Gastroesophageal sphincter (tissue), 4 donors: ENCODE measurements at regions not wholly inside any gene's neighbourhood (a gene's known extent, or its start where the extent isn't known, plus 50 kb on each side); places are given as distances from the start of the nearest gene placed in this dataset.

ENCODE experiments used
- ATAC-seq: fragments of 150-250 bp; one replicate; pipeline ENCODE4 v1.9.1; 2016; ENCODE audit warnings: mild to moderate bottlenecking, moderate library complexity
- H3K27ac ChIP-seq, 4 donors: fragments of 200-600 bp; sonication (generic) in 3 of 4; 1 replicate in 3 of 4; 2 replicates in 1 of 4; pipeline ENCODE4 v1.5.1; 2016 to 2019
- H3K27me3 ChIP-seq: fragments of 200-600 bp; sonication (generic); one replicate; pipeline ENCODE4 v1.5.1; 2019
- H3K36me3 ChIP-seq, 2 donors: fragments of 200-600 bp; sonication (generic); one replicate each; pipeline ENCODE4 v1.5.1; 2019; ENCODE audit warnings: control low read depth in 1 of 2
- H3K4me1 ChIP-seq, 3 donors: fragments of 200-600 bp; sonication (generic); 1 replicate in 2 of 3; 2 replicates in 1 of 3; pipeline ENCODE4 v1.5.1; 2016 to 2019; ENCODE audit warnings: control low read depth in 2 of 3
- H3K4me3 ChIP-seq, 2 donors: fragments of 200-600 bp; sonication (generic); one replicate each; pipeline ENCODE4 v1.5.1; 2019; ENCODE audit warnings: mild to moderate bottlenecking in 1 of 2, moderate library complexity in 1 of 2
- H3K9me3 ChIP-seq, 3 donors: fragments of 200-600 bp; sonication (generic); one replicate each; pipeline ENCODE4 v1.5.1; 2017 to 2019; ENCODE audit warnings: control low read depth in 2 of 3
- CTCF ChIP-seq, 4 experiments: fragments of 200-600 bp in 2 of 4; fragments of 450-650 bp in 2 of 4; sonication (generic) in 1 of 4; IDR thresholded peaks; one replicate each; pipeline ENCODE4 v1.5.1; 2017 to 2019; ENCODE audit warnings: antibody characterized with exemption in 4 of 4, mild to moderate bottlenecking in 2 of 4, moderate library complexity in 2 of 4
- EP300 ChIP-seq: sonication (generic); formaldehyde crosslinking; IDR thresholded peaks from one replicate; pipeline ENCODE4 v1.6.1; 2017; ENCODE audit warnings: antibody characterized with exemption, mild to moderate bottlenecking
- POLR2A ChIP-seq, 2 donors: fragments of 450-650 bp; IDR thresholded peaks; one replicate each; pipeline ENCODE4 v1.6.1; 2017; ENCODE audit warnings: antibody characterized with exemption in 2 of 2, mild to moderate bottlenecking in 2 of 2, moderate library complexity in 1 of 2
- POLR2AphosphoS5 ChIP-seq: sonication (generic); formaldehyde crosslinking; IDR thresholded peaks from one replicate; pipeline ENCODE4 v1.6.1; 2017; ENCODE audit warnings: antibody characterized with exemption
- WGBS, 2 donors: methylation state at CpG; one replicate each; pipeline ENCODE4 v1.1.5; 2018; ENCODE audit warnings: low coverage in 1 of 2; 5-methylcytosine and 5-hydroxymethylcytosine counted together

GRCh38 chr18:42394238-42394637 lies 439.2 kb downstream of the PIK3C3 start:
- Histone ChIP-seq H3K9me3 (no peaks in the 10 kb centered on the region), H3K4me1 (peaks cover 0 to 17% (median 0%) of the 10 kb centered on the region in 3 donors), H3K4me3 (no peak overlapping the region), H3K27me3 (no peaks in the 10 kb centered on the region), H3K27ac (no peak overlapping the region), H3K36me3 (no peaks in the 10 kb centered on the region)
- TF ChIP-seq POLR2AphosphoS5 (no peak), CTCF (IDR thresholded peaks at IDR 0.05) (no peak), EP300 (no peak), POLR2A (IDR thresholded peaks at IDR 0.05) (no peak)
- ATAC-seq = no peak

DNA sequence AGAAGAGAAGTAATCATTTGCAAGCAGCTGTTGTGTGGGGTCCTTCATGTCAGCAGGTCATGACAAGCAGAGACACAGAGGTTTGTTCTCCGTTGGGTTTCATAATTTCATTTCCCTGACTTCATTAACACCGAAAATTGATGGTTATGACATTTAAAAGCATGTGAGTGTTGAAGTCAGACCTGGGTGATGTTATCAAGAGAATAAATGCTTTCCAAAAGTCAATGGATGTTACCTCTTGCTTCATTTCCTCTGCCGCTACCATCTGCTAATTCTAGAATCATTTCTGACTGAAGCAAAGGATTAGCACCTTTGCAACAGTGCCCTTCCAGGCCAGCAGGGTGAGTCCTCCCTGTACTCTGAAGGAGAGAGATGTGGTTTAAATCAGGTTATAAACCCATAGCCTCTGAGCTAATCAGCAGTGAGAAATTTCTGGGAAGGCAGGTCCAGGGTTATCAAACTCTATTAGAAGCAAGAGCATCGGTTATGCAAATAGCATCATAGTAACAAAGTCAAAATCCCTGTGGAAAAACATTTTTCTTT lies 446.2 kb downstream of the PIK3C3 start:
- TF ChIP-seq POLR2AphosphoS5 (no peak), EP300 (no peak), POLR2A (IDR thresholded peaks at IDR 0.05) (no peak), CTCF (IDR thresholded peaks at IDR 0.05) (no peak)
- no peak overlapping the region for H3K27ac ChIP-seq
- no peaks in the 10 kb centered on the region for H3K36me3 ChIP-seq
- no peak overlapping the region for H3K4me3 ChIP-seq
- no peaks in the 10 kb centered on the region for H3K9me3 ChIP-seq
- H3K27me3 ChIP-seq = no peaks in the 10 kb centered on the region
- H3K4me1 ChIP-seq = peaks cover 0 to 5% (median 0%) of the 10 kb centered on the region in 3 donors
- 82 to 84% methylated on average over 3 to 4 of the region's 4 CpGs for WGBS, 2 donors
- no peak for ATAC-seq

- TF ChIP-seq POLR2A (IDR thresholded peaks at IDR 0.05) = no peak
- TF ChIP-seq POLR2AphosphoS5 = no peak
- Histone ChIP-seq H3K4me1 (peaks cover 0 to 5% (median 0%) of the 10 kb centered on the region in 3 donors), H3K27ac (no peak overlapping the region), H3K9me3 (no peaks in the 10 kb centered on the region), H3K4me3 (no peak overlapping the region), H3K27me3 (no peaks in the 10 kb centered on the region), H3K36me3 (no peaks in the 10 kb centered on the region)
- no peak for ATAC-seq
- 50% methylated on average over 2 of the region's 2 CpGs for WGBS, 2 donors
Observed at GRCh38 chr18:42404151-42404550, 449.1 kb downstream of the PIK3C3 start.

GRCh38 chr18:42409005-42409404 lies 454.0 kb downstream of the PIK3C3 start:
- ATAC-seq = no peak
- 100% methylated on average over 1 of the region's 5 CpGs; no CpG with 5 or more reads in 1 of the 2 donors for WGBS, 2 donors
- Histone ChIP-seq H3K9me3 (no peaks in the 10 kb centered on the region), H3K27me3 (no peaks in the 10 kb centered on the region), H3K4me1 (peaks cover 0 to 2% (median 0%) of the 10 kb centered on the region in 3 donors), H3K27ac (no peak overlapping the region), H3K4me3 (no peak overlapping the region), H3K36me3 (no peaks in the 10 kb centered on the region)
- no peak for TF ChIP-seq CTCF (IDR thresholded peaks at IDR 0.05)
- TF ChIP-seq POLR2A (IDR thresholded peaks at IDR 0.05) = no peak
- TF ChIP-seq POLR2AphosphoS5 = no peak
- no peak for TF ChIP-seq EP300

DNA sequence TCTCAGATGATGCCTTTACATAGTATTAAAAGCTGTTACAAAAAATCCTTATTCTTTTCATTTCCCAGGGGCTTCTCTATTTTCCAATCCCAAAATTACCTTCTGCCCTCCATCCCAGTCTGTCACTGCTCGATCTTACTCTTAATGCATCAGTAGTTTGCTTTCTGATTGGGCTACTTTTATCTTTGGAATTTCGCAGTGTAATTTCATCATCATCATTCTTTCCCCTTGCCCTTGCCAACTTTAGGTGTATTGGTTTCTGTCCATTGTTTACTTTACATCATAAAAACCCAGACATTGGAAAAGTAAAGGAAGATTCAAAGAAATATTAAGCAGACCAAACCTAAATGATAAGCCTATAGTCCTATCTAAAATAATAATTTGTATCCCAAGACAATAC lies 457.2 kb downstream of the PIK3C3 start:
- H3K9me3 ChIP-seq = no peaks in the 10 kb centered on the region
- H3K27ac ChIP-seq = no peak overlapping the region
- ATAC-seq = no peak
- peaks cover 0 to 11% (median 7%) of the 10 kb centered on the region in 3 donors for H3K4me1 ChIP-seq
- TF ChIP-seq EP300 (no peak), POLR2A (IDR thresholded peaks at IDR 0.05) (no peak), CTCF (IDR thresholded peaks at IDR 0.05) (no peak), POLR2AphosphoS5 (no peak)
- no peaks in the 10 kb centered on the region for H3K27me3 ChIP-seq
- H3K4me3 ChIP-seq = no peak overlapping the region
- no peaks in the 10 kb centered on the region for H3K36me3 ChIP-seq
- 62 to 66% methylated on average over 2 of the region's 2 CpGs for WGBS, 2 donors
